ENCODE measurements at regions not wholly inside any gene's neighbourhood (a gene's known extent, or its start where the extent isn't known, plus 50 kb on each side); places are given as distances from the start of the nearest gene placed in this dataset.
"Not testable (repeated sequence)": the region's sequence is repeated elsewhere in the genome, so short reads cannot be mapped to it uniquely, and the experiment has no call there.

- DNase-seq (ENCODE audit: low read depth), result no peak
Observed at GRCh38 chr3:170814822-170815221, 55.2 kb downstream of the RPL22L1 start.

- DNase-seq (ENCODE audit: low read depth), result no peak
Observed at GRCh38 chr3:170813266-170813665, 56.7 kb downstream of the RPL22L1 start.

GRCh38 chr3:170811928-170812591 lies 57.9 kb downstream of the RPL22L1 start:
- DNase-seq (ENCODE audit: low read depth), result peak; percentile 45

GRCh38 chr3:170811515-170811914 lies 58.5 kb downstream of the RPL22L1 start:
- no peak for DNase-seq (ENCODE audit: low read depth)

- DNase-seq (ENCODE audit: low read depth), result no peak
Observed at GRCh38 chr3:170809975-170810357, 60.0 kb downstream of the RPL22L1 start.

- no peak for DNase-seq (ENCODE audit: low read depth)
Observed at GRCh38 chr3:170809007-170809974, 60.7 kb downstream of the RPL22L1 start.

GRCh38 chr3:170808041-170808440 lies 62.0 kb downstream of the RPL22L1 start:
- DNase-seq (ENCODE audit: low read depth), result no peak

GRCh38 chr3:170806676-170807075 lies 63.3 kb downstream of the RPL22L1 start:
- DNase-seq (ENCODE audit: low read depth), result no peak

GRCh38 chr3:170806141-170806540 lies 63.9 kb downstream of the RPL22L1 start:
- DNase-seq (ENCODE audit: low read depth), result no peak

GRCh38 chr3:170805296-170805695 lies 64.7 kb downstream of the RPL22L1 start:
- not testable (repeated sequence) for DNase-seq (ENCODE audit: low read depth)

- not testable (repeated sequence) for DNase-seq (ENCODE audit: low read depth)
Observed at GRCh38 chr3:170804634-170805033, 65.4 kb downstream of the RPL22L1 start.

GRCh38 chr3:170804078-170804477 lies 65.9 kb downstream of the RPL22L1 start:
- DNase-seq (ENCODE audit: low read depth), result no peak

GRCh38 chr3:170802164-170803151 lies 67.5 kb downstream of the RPL22L1 start:
- DNase-seq (ENCODE audit: low read depth), result no peak

- DNase-seq (ENCODE audit: low read depth), result no peak
Observed at GRCh38 chr3:170801597-170801996, 68.4 kb downstream of the RPL22L1 start.

- not testable (repeated sequence) for DNase-seq (ENCODE audit: low read depth)
Observed at GRCh38 chr3:170800275-170800674, 69.7 kb downstream of the RPL22L1 start.

- DNase-seq (ENCODE audit: low read depth), result no peak
Observed at GRCh38 chr3:170799009-170799408, 71.0 kb downstream of the RPL22L1 start.

- DNase-seq (ENCODE audit: low read depth), result no peak
Observed at GRCh38 chr3:170797685-170798084, 72.3 kb downstream of the RPL22L1 start.

- no peak for DNase-seq (ENCODE audit: low read depth)
Observed at GRCh38 chr3:170792471-170792870, 77.5 kb downstream of the RPL22L1 start.

- DNase-seq (ENCODE audit: low read depth), result no peak
Observed at GRCh38 chr3:170790647-170791046, 79.3 kb downstream of the RPL22L1 start.

GRCh38 chr3:170787464-170787863 lies 82.5 kb downstream of the RPL22L1 start:
- no peak for DNase-seq (ENCODE audit: low read depth)

- DNase-seq (ENCODE audit: low read depth), result no peak
Observed at GRCh38 chr3:170785454-170785853, 84.5 kb downstream of the RPL22L1 start.

GRCh38 chr3:170784406-170784805 lies 85.6 kb downstream of the RPL22L1 start:
- DNase-seq (ENCODE audit: low read depth), result no peak

Measured in CMK (cell line).